ENCODE measurements at regions not wholly inside any gene's neighbourhood (a gene's known extent, or its start where the extent isn't known, plus 50 kb on each side); places are given as distances from the start of the nearest gene placed in this dataset.

- WGBS, 2 donors (ENCODE audit: low coverage in 1 of 2) = 57 to 63% methylated on average over 1 to 3 of the region's 3 CpGs
- TF ChIP-seq POLR2A (IDR thresholded peaks at IDR 0.05) (no peak), POLR2AphosphoS5 (IDR thresholded peaks at IDR 0.05) (no peak), CTCF (IDR thresholded peaks at IDR 0.05) (no peak), EP300 (IDR thresholded peaks at IDR 0.05) (no peak)
Measured at GRCh38 chr3:162555761-162556160, 1059.2 kb downstream of the OTOL1 start.

GRCh38 chr3:162558016-162558415, 1061.4 kb downstream of the OTOL1 start:
- Histone ChIP-seq H3K27ac (no peak overlapping the region), H3K27me3 (no peaks in the 10 kb centered on the region), H3K36me3 (no peaks in the 10 kb centered on the region), H3K4me1 (no peaks in the 10 kb centered on the region), H3K9me3 (no peaks in the 10 kb centered on the region), H3K4me3 (no peak overlapping the region)
- TF ChIP-seq POLR2AphosphoS5 (IDR thresholded peaks at IDR 0.05) (no peak), EP300 (IDR thresholded peaks at IDR 0.05) (no peak), POLR2A (IDR thresholded peaks at IDR 0.05) (no peak), CTCF (IDR thresholded peaks at IDR 0.05) (no peak)
- WGBS, 2 donors (ENCODE audit: low coverage in 1 of 2) = 72 to 100% methylated on average over 3 of the region's 3 CpGs
- ATAC-seq = no peak

More at GRCh38 chr3:162555761-162556160, 1059.2 kb downstream of the OTOL1 start:
- H3K4me1 ChIP-seq = no peaks in the 10 kb centered on the region
- no peak overlapping the region for H3K27ac ChIP-seq
- no peak overlapping the region for H3K4me3 ChIP-seq
- no peak for ATAC-seq
- H3K36me3 ChIP-seq = no peaks in the 10 kb centered on the region
- no peaks in the 10 kb centered on the region for H3K27me3 ChIP-seq
- H3K9me3 ChIP-seq = no peaks in the 10 kb centered on the region

- no peak for ATAC-seq
- H3K36me3 ChIP-seq = no peaks in the 10 kb centered on the region
- 31 to 32% methylated on average over 2 of the region's 2 CpGs for WGBS, 2 donors (ENCODE audit: low coverage in 1 of 2)
- no peak overlapping the region for H3K4me3 ChIP-seq
- no peaks in the 10 kb centered on the region for H3K27me3 ChIP-seq
- no peaks in the 10 kb centered on the region for H3K9me3 ChIP-seq
- H3K4me1 ChIP-seq = peaks cover 0 to 11% (median 0%) of the 10 kb centered on the region in 3 donors
- H3K27ac ChIP-seq = no peak overlapping the region
- no peak for TF ChIP-seq POLR2A (IDR thresholded peaks at IDR 0.05)
- TF ChIP-seq EP300 (IDR thresholded peaks at IDR 0.05) = no peak
- no peak for TF ChIP-seq CTCF (IDR thresholded peaks at IDR 0.05)
- TF ChIP-seq POLR2AphosphoS5 (IDR thresholded peaks at IDR 0.05) = no peak
Measured at GRCh38 chr3:162568706-162569105, 1072.1 kb downstream of the OTOL1 start.

DNA sequence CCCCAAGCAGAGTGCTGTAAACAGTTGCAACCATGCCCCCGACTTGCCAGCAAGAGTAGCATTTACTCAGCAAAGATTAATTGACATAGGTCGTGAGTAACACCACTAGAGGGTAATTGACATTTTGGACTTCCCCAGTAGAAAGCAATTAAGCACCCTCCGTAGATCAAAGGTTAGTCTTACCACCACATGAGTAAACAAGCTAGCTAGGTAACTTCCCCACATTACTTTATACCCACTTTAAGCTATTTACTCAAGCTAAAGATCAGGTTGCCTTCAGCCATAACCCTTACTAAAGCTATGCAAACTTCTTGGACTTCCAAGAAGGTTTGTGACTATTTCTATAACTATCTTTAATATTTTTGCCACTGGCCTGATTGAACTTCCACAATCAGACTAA, 1072.7 kb downstream of the OTOL1 start:
- ATAC-seq = no peak
- TF ChIP-seq CTCF (IDR thresholded peaks at IDR 0.05) = no peak
- no peak for TF ChIP-seq POLR2AphosphoS5 (IDR thresholded peaks at IDR 0.05)
- TF ChIP-seq POLR2A (IDR thresholded peaks at IDR 0.05) = no peak
- no peak for TF ChIP-seq EP300 (IDR thresholded peaks at IDR 0.05)
- Histone ChIP-seq H3K4me1 (peaks cover 0 to 11% (median 0%) of the 10 kb centered on the region in 3 donors), H3K9me3 (no peaks in the 10 kb centered on the region), H3K27ac (no peak overlapping the region), H3K36me3 (no peaks in the 10 kb centered on the region), H3K27me3 (no peaks in the 10 kb centered on the region), H3K4me3 (no peak overlapping the region)
- 51 to 57% methylated on average over 2 to 3 of the region's 3 CpGs for WGBS, 2 donors (ENCODE audit: low coverage in 1 of 2)

DNA sequence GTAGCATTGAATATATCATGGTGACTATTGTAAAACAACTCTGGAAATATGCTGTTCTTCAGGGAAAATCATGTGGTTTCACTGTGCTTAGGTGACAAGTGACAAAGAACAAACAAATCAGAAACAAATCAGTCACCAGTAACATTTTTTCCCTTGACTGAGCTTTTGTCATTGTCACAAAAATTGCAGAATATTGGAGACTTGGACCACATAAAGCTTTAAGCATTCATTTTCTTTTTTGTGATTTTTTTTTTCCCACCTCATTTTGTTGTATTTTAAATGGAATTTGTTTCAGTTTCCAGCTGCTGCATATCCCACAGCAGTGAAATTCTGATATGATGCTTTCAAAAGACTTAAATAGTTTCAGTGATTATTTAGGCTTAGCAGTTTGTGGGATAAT, 1088.4 kb downstream of the OTOL1 start:
- Histone ChIP-seq H3K27me3 (no peaks in the 10 kb centered on the region), H3K27ac (no peak overlapping the region), H3K4me1 (no peaks in the 10 kb centered on the region), H3K9me3 (no peaks in the 10 kb centered on the region), H3K4me3 (no peak overlapping the region), H3K36me3 (no peaks in the 10 kb centered on the region)
- no peak for TF ChIP-seq EP300 (IDR thresholded peaks at IDR 0.05)
- no peak for ATAC-seq

Measured in gastroesophageal sphincter (tissue), 4 donors.